ENCODE measurements at regions not wholly inside any gene's neighbourhood (a gene's known extent, or its start where the extent isn't known, plus 50 kb on each side); places are given as distances from the start of the nearest gene placed in this dataset.

DNA sequence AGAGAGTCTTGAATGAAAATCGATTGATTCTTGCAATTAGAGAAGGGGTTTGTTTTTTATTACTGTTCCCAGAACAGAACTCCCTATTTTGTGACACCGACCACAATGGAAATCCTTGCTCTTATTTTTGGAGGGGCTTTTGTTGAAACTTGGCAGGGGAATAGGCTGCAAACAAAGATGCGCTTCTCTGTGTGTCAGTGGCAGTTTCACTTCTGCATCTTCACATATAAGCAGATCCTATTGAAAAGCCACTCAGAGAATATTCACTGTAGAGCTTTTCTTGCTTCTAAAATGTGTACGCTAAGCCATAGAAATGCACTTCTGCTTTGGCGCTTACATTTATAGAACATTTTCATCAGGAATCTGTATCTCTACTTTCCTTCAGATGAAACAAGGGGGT lies 1822.4 kb upstream of the SEL1L start:
- DNase-seq (ENCODE audit: low read depth, low spot score), result no peak

- no peak for DNase-seq (ENCODE audit: low read depth, low spot score)
Measured at GRCh38 chr14:83372271-83372670, 1838.6 kb upstream of the SEL1L start.

DNA sequence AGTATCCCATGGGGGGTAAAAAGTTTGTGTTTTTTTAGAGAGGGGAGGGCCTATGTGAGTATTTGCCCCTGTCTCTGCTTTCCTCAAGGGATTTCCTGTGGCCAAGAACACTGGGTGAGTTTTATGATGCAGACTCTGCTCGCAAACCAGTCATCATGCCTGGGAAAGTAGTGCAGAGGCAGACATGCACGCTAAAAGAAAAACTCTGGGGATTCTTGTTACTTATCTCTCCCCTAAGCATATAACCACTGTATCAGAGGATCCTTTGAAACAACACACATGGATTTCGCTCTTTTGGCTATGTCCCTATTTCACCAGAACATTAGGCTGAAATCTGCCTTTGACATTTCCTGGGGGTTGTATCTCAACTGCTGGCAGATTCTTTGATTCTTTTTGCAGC lies 1845.8 kb upstream of the SEL1L start:
- no peak for DNase-seq (ENCODE audit: low read depth, low spot score)

- no peak for DNase-seq (ENCODE audit: low read depth, low spot score)
Measured at GRCh38 chr14:83384253-83384652, 1850.6 kb upstream of the SEL1L start.

DNA sequence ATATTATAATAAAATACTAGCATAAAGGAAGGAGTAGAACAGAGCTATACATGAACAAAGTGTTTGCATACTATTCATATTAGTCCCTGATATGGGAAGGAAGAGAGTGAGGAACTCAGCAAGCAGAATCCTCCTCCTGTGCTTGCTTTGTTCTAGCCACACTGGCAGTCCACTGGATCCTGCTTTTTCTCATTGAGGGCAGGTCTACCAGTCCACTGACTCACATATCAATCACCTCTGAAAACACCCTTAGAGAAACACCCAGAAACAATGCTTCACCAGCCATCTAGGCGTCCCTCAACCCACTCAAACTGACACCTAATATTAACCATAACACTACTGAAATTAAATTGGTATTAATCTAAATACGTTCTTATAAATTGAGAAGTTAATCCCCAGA lies 1861.7 kb upstream of the SEL1L start:
- DNase-seq (ENCODE audit: low read depth, low spot score), result no peak

GRCh38 chr14:83416476-83416875 lies 1882.8 kb upstream of the SEL1L start:
- no peak for DNase-seq (ENCODE audit: low read depth, low spot score)

DNA sequence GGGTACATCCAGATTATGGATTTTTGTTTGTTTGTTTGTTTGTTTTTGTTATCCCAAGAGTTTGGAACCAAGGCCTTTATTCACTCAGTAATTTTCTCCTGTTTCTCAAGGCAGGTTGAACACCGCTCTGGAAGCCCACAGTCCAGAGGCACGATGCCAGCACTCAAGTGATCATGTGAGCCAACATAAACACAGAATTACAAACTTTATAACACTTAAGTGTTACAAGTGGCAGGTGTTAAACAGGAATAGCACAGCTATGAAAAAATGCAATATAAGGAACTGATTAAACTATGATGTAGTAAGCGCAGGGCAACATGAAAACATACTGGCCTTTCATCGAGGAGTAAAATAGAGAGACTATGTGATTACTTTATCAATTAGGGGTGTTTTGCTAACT lies 1885.8 kb upstream of the SEL1L start:
- no peak for DNase-seq (ENCODE audit: low read depth, low spot score)

- no peak for DNase-seq (ENCODE audit: low read depth, low spot score)
Measured at GRCh38 chr14:83421711-83422110, 1888.1 kb upstream of the SEL1L start.

DNA sequence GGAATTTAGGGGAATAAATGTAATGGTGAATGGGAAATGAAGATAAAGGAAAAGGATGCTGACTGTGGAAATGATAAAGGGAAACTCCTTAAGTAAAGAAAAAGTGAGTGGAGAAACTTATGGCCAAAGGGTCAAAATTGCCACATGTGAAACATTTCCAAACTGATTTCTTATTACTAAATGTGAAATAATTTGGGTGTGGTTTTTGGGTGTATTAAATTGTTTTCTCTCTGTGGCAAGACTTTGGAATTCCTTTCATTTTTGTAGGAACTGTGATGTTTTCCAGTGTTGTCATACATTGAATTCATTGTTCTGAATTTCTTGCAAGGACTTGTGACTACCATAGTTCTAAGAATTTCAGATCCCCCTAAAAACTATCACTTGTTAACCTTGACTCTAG lies 1891.5 kb upstream of the SEL1L start:
- DNase-seq (ENCODE audit: low read depth, low spot score), result no peak

DNA sequence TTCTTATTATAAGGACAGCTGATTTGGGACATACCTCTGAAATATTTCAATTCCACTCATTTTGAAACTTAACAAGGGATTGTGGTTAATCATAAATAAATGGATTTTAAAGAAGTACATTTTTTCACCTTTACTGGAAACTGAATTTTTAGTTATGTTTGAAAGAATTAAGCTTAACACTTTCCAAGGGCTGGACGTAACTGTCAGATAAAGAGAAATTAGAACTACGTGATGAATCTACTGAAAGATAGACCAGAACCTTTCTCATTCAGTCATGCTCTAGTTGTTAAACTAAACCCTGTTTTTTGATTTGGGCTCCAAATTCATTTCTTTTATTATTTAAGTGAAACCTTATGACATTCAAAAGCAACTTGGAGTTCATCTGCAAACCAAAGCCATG lies 1892.1 kb upstream of the SEL1L start:
- no peak for DNase-seq (ENCODE audit: low read depth, low spot score)

GRCh38 chr14:83433618-83434017 lies 1900.0 kb upstream of the SEL1L start:
- DNase-seq (ENCODE audit: low read depth, low spot score), result no peak

DNA sequence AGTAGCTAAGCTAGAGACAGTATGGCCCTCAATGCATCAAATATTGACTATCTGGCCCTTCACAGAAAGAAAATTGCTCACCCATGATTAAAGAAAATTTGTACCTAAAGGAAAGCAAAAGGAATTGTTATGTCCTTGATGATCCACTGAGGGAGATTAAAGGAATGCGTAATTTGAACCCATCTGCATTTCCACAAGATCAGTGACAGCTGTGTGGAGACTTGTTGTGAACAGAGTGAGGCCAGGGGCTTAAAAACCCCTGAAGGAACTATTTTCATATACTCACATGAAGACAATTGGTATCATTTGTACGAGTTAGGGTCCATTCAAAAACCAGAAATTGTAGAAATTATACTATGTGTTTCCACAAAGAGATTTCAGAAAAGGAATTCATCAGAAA lies 1908.1 kb upstream of the SEL1L start:
- no peak for DNase-seq (ENCODE audit: low read depth, low spot score)

DNA sequence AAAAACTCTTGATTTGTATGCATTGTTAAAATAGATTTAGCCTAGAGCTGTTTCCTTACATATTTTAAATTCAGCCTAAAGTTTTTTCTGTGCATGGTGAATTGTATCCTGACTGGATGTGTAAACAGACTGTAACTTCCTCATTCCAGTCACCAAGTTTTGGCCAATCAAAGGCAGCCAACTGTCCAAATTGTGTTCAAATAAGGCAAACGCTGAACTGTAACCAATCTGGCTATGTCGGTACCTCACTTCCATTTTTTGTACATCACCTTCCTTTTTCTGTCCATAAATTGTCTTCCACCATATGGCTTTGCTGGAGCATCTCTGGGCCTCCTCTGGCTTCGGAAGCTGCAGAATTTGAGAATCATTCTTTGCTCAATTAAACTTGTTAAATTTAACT lies 1921.9 kb upstream of the SEL1L start:
- no peak for DNase-seq (ENCODE audit: low read depth, low spot score)

- no peak for DNase-seq (ENCODE audit: low read depth, low spot score)
Measured at GRCh38 chr14:83461521-83461920, 1927.9 kb upstream of the SEL1L start.

DNA sequence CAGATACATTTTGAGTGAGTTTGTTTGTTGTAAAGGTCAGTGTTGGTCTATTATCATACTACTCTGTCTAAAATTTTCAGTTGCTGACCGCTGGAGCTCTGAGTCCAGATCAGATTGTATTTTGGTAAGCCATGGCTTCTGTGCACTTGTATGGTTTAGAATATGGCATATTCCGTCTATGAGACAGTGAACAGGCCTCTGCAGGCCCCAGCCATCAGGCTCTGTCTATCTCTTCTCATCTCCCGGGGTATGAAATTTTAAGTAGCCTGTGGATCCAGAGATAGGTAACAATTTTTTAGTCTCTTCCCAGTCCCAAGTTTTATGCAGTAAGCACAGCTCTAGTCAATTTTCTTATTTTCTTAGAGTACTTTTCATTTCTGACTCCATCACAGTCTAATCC lies 1929.1 kb upstream of the SEL1L start:
- DNase-seq (ENCODE audit: low read depth, low spot score), result no peak

DNA sequence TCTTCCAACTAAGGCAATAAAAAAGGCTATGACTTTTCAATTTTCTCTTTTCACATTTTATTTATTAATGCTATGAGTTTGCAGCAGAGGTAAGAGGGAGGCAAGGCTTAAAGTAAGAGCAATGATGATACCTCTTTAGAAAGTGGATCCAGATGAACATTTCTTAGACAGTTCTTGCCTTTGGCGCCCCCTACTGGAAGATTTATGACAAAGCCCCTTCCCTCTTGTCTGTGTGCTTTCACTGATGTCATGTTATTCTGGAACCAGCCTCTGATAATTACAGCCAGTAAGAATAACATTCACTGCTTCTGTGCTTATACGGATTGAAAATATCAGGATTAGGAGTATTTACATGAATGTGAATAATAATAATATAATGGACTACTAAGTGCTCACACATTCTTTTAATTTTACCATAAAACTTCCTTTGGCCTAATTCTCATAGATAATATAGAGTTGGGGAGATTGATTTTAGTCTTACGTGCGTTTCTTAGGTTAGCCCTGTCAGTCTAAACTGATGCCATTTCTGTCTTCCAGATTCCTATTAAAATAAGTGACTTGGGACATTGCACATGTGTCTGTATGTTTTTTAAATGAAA lies 1929.9 kb upstream of the SEL1L start:
- no peak for DNase-seq (ENCODE audit: low read depth, low spot score)

GRCh38 chr14:83467811-83468210 lies 1934.2 kb upstream of the SEL1L start:
- no peak for DNase-seq (ENCODE audit: low read depth, low spot score)

GRCh38 chr14:83470466-83470865 lies 1936.8 kb upstream of the SEL1L start:
- DNase-seq (ENCODE audit: low read depth, low spot score), result no peak

- no peak for DNase-seq (ENCODE audit: low read depth, low spot score)
Measured at GRCh38 chr14:83470959-83471695, 1937.5 kb upstream of the SEL1L start.

DNA sequence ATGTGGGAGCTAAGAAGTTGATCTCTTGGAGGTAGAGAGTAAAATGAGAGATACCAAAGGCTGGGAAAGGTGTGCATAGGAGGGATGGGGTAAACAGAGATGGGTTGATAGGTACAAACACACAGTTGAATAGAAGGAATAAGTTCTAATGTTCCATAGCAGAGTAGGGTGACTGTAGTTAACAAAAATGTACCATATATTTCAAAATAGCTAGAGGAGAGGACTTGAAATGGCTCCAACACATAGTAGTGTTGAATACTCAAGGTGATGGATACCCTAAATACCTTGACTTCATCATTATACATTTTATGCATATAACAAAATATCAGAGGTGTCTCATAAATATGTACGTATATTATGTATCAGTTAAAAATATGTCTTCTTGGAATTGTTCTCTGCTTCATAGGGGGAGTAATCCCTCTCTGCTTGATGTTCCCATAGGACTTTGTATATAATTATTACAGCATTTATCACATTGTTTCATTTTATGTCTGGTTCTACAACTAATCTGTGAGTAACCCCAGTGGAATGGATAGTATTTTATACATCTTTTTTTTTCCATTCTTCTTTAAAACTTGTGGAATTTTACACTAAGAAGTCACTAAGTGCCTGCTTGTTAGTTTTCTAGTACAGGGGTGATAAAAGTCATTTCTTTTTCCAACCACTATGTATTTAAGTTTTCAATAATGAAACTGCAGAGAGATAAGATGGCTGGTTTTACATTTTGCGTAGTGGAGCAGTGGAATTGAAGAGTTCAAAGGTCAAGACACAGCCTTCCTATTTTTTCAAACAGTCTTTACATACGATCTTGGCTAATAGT lies 1940.0 kb upstream of the SEL1L start:
- DNase-seq (ENCODE audit: low read depth, low spot score), result no peak

- no peak for DNase-seq (ENCODE audit: low read depth, low spot score)
Measured at GRCh38 chr14:83478741-83479140, 1945.1 kb upstream of the SEL1L start.

- no peak for DNase-seq (ENCODE audit: low read depth, low spot score)
Measured at GRCh38 chr14:83483063-83483462, 1949.4 kb upstream of the SEL1L start.

- no peak for DNase-seq (ENCODE audit: low read depth, low spot score)
Measured at GRCh38 chr14:83485591-83485990, 1951.9 kb upstream of the SEL1L start.
